HEK293 (cell line): ENCODE measurements at regions not wholly inside any gene's neighbourhood (a gene's known extent, or its start where the extent isn't known, plus 50 kb on each side); places are given as distances from the start of the nearest gene placed in this dataset.

Experiments used
- CTCF ChIA-PET: fragments of 350-600 bp; formaldehyde crosslinking; extraction: SDS; loops from one replicate; lab custom pipeline; 2021; ENCODE audit warnings: antibody characterized with exemption; lab: Yijun Ruan, JAX
- POLR2A ChIA-PET: fragments of 300-600 bp; formaldehyde crosslinking; extraction: SDS; loops from one replicate; lab custom pipeline; 2020; ENCODE audit warnings: antibody characterized with exemption, inconsistent platforms; lab: Yijun Ruan, JAX
- H3K27ac ChIP-seq: fragments of 200-500 bp; sonication (Bioruptor generic); 2 replicates; pipeline ENCODE4 v1.5.1; 2014; ENCODE audit warnings: low read depth, low read length, control low read depth, inconsistent platforms; ENCODE audit errors: extremely low read depth
- H3K36me3 ChIP-seq, 2 experiments: fragments of 200-500 bp in 1 of 2; sonication (Bioruptor generic) in 1 of 2; 1 replicate in 1 of 2; 2 replicates in 1 of 2; pipeline ENCODE4 v1.5.1; 2014 to 2017; ENCODE audit warnings: inconsistent platforms in 2 of 2, low read length in 2 of 2; ENCODE audit not compliant: control insufficient read depth in 2 of 2, insufficient read depth in 1 of 2
- H3K4me1 ChIP-seq: fragments of 200-500 bp; sonication (Bioruptor generic); 2 replicates; pipeline ENCODE4 v1.5.1; 2014; ENCODE audit warnings: mild to moderate bottlenecking, low read length, inconsistent platforms; ENCODE audit not compliant: control insufficient read depth, insufficient read depth
- H3K4me3 ChIP-seq: 2 replicates; pipeline ENCODE4 v1.5.1; 2011; ENCODE audit warnings: low read depth, mild to moderate bottlenecking, control low read depth, low read length, moderate library complexity
- H3K9me3 ChIP-seq: fragments of 200-500 bp; sonication (Bioruptor generic); 2 replicates; pipeline ENCODE4 v1.5.1; 2014; ENCODE audit warnings: low read depth, low read length, inconsistent platforms; ENCODE audit not compliant: control insufficient read depth, insufficient read depth
- GLIS2 ChIP-seq: fragments of 450-650 bp; formaldehyde crosslinking; IDR thresholded peaks from 2 replicates; pipeline ENCODE4 v1.5.1; 2016; ENCODE audit warnings: missing biosample characterization, missing genetic modification characterization
- HOXA7 ChIP-seq: sonication (generic); formaldehyde crosslinking; IDR thresholded peaks from 2 replicates; pipeline ENCODE4 v1.8.1; 2022; ENCODE audit warnings: missing genetic modification reagents, borderline replicate concordance
- KLF1 ChIP-seq: fragments of 450-650 bp; formaldehyde crosslinking; IDR thresholded peaks from 2 replicates; pipeline ENCODE4 v1.5.1; 2016; ENCODE audit warnings: missing biosample characterization, missing genetic modification characterization
- KLF10 ChIP-seq: fragments of 450-650 bp; IDR thresholded peaks from 2 replicates; pipeline ENCODE4 v1.5.1; 2018; ENCODE audit warnings: missing biosample characterization, mild to moderate bottlenecking, missing genetic modification characterization
- KLF8 ChIP-seq: fragments of 450-650 bp; formaldehyde crosslinking; IDR thresholded peaks from 2 replicates; pipeline ENCODE4 v1.5.1; 2016; ENCODE audit warnings: missing biosample characterization, missing genetic modification characterization
- SALL2 ChIP-seq: fragments of 450-650 bp; formaldehyde crosslinking; IDR thresholded peaks from 2 replicates; pipeline ENCODE4 v1.5.0; 2017; ENCODE audit warnings: missing biosample characterization, mild to moderate bottlenecking, missing genetic modification characterization, borderline replicate concordance
- SCRT1 ChIP-seq: fragments of 450-650 bp; formaldehyde crosslinking; IDR thresholded peaks from 2 replicates; pipeline ENCODE4 v1.5.1; 2016; ENCODE audit warnings: missing biosample characterization, missing genetic modification characterization, borderline replicate concordance
- TRIM28 ChIP-seq: IDR thresholded peaks from 2 replicates; pipeline ENCODE4 v1.6.1; 2011; ENCODE audit warnings: low read length, control low read depth, borderline replicate concordance
- ZNF155 ChIP-seq: fragments of 450-650 bp; formaldehyde crosslinking; IDR thresholded peaks from 2 replicates; pipeline ENCODE4 v1.5.1; 2016; ENCODE audit warnings: missing biosample characterization, missing genetic modification characterization
- ZNF214 ChIP-seq: fragments of 450-650 bp; formaldehyde crosslinking; IDR thresholded peaks from 2 replicates; pipeline ENCODE4 v1.5.1; 2017; ENCODE audit warnings: missing biosample characterization, mild to moderate bottlenecking, missing genetic modification characterization, borderline replicate concordance
- ZNF292 ChIP-seq: fragments of 450-650 bp; formaldehyde crosslinking; IDR thresholded peaks from 2 replicates; pipeline ENCODE4 v1.5.1; 2016; ENCODE audit warnings: low read depth, missing biosample characterization, missing genetic modification characterization, borderline replicate concordance
- ZNF302 ChIP-seq: fragments of 450-650 bp; formaldehyde crosslinking; IDR thresholded peaks from 2 replicates; pipeline ENCODE4 v1.5.1; 2016; ENCODE audit warnings: missing biosample characterization, missing genetic modification characterization, low read depth
- ZNF311 ChIP-seq: fragments of 450-650 bp; formaldehyde crosslinking; IDR thresholded peaks from 2 replicates; pipeline ENCODE4 v1.5.1; 2017; ENCODE audit warnings: missing biosample characterization, missing genetic modification characterization, borderline replicate concordance
- ZNF341 ChIP-seq: fragments of 450-650 bp; formaldehyde crosslinking; IDR thresholded peaks from 2 replicates; pipeline ENCODE4; 2016; ENCODE audit warnings: low read depth, missing biosample characterization, missing genetic modification characterization
- ZNF391 ChIP-seq: fragments of 450-650 bp; formaldehyde crosslinking; IDR thresholded peaks from 2 replicates; pipeline ENCODE4 v1.5.1; 2016; ENCODE audit warnings: low read depth, missing biosample characterization, missing genetic modification characterization, borderline replicate concordance
- ZNF404 ChIP-seq: fragments of 450-650 bp; formaldehyde crosslinking; IDR thresholded peaks from 2 replicates; pipeline ENCODE4 v1.5.1; 2017; ENCODE audit warnings: missing biosample characterization, missing genetic modification characterization
- ZNF433 ChIP-seq: fragments of 450-650 bp; formaldehyde crosslinking; IDR thresholded peaks from 2 replicates; pipeline ENCODE4 v1.5.1; 2016; ENCODE audit warnings: missing biosample characterization, missing genetic modification characterization, low read depth
- ZNF518A ChIP-seq: fragments of 450-650 bp; formaldehyde crosslinking; conservative IDR thresholded peaks from 2 replicates; pipeline ENCODE4 v1.5.1; 2016; ENCODE audit warnings: low read depth, missing biosample characterization, missing genetic modification characterization
- ZNF521 ChIP-seq: fragments of 450-650 bp; formaldehyde crosslinking; IDR thresholded peaks from 2 replicates; pipeline ENCODE4 v1.5.1; 2017; ENCODE audit warnings: missing biosample characterization, mild to moderate bottlenecking, missing genetic modification characterization
- ZNF558 ChIP-seq: fragments of 450-650 bp; formaldehyde crosslinking; IDR thresholded peaks from 2 replicates; pipeline ENCODE4 v1.5.1; 2016; ENCODE audit warnings: missing biosample characterization, missing genetic modification characterization
- ZNF585B ChIP-seq: fragments of 450-650 bp; formaldehyde crosslinking; IDR thresholded peaks from 2 replicates; pipeline ENCODE4 v1.5.1; 2016; ENCODE audit warnings: missing biosample characterization, missing genetic modification characterization
- ZNF629 ChIP-seq: fragments of 450-650 bp; formaldehyde crosslinking; IDR thresholded peaks from 2 replicates; pipeline ENCODE4 v1.5.1; 2017; ENCODE audit warnings: missing biosample characterization, missing genetic modification characterization
- ZNF639 ChIP-seq: fragments of 450-650 bp; formaldehyde crosslinking; IDR thresholded peaks from 2 replicates; pipeline ENCODE4 v1.5.1; 2016; ENCODE audit warnings: missing biosample characterization, missing genetic modification characterization
- ZNF670 ChIP-seq: fragments of 450-650 bp; formaldehyde crosslinking; IDR thresholded peaks from 2 replicates; pipeline ENCODE4 v1.5.1; 2016; ENCODE audit warnings: missing biosample characterization, missing genetic modification characterization, low read depth
- ZNF701 ChIP-seq: fragments of 450-650 bp; formaldehyde crosslinking; IDR thresholded peaks from 2 replicates; pipeline ENCODE4 v1.5.1; 2016; ENCODE audit warnings: missing biosample characterization, missing genetic modification characterization
- ZNF747 ChIP-seq: fragments of 450-650 bp; formaldehyde crosslinking; IDR thresholded peaks from 2 replicates; pipeline ENCODE4 v1.5.1; 2016; ENCODE audit warnings: missing biosample characterization, missing genetic modification characterization
- TF ChIP-seq, protein P1 (sequence below): fragments of 450-650 bp; formaldehyde crosslinking; IDR thresholded peaks from 2 replicates; pipeline ENCODE4 v1.5.1; 2016; ENCODE audit warnings: missing biosample characterization, missing genetic modification characterization, borderline replicate concordance
- TF ChIP-seq, protein P2 (sequence below): fragments of 450-650 bp; formaldehyde crosslinking; IDR thresholded peaks from 2 replicates; pipeline ENCODE4 v1.5.1; 2017; ENCODE audit warnings: missing biosample characterization, missing genetic modification characterization

- Histone ChIP-seq H3K36me3 (no peaks in the 10 kb centered on the region), H3K4me3 (no peak overlapping the region), H3K4me1 (no peaks in the 10 kb centered on the region), H3K27ac (no peak overlapping the region), H3K9me3 (no peaks in the 10 kb centered on the region)
- ChIA-PET POLR2A (no interaction called here), CTCF (no interaction called here)
- TF ChIP-seq, protein P1, sequence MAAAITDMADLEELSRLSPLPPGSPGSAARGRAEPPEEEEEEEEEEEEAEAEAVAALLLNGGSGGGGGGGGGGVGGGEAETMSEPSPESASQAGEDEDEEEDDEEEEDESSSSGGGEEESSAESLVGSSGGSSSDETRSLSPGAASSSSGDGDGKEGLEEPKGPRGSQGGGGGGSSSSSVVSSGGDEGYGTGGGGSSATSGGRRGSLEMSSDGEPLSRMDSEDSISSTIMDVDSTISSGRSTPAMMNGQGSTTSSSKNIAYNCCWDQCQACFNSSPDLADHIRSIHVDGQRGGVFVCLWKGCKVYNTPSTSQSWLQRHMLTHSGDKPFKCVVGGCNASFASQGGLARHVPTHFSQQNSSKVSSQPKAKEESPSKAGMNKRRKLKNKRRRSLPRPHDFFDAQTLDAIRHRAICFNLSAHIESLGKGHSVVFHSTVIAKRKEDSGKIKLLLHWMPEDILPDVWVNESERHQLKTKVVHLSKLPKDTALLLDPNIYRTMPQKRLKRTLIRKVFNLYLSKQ (tag by site-specific recombination): no peak
- TF ChIP-seq ZNF341 (tag by site-specific recombination) (no peak), ZNF404 (tag by site-specific recombination) (no peak), ZNF433 (tag by site-specific recombination) (no peak), ZNF629 (no peak), HOXA7 (no peak), ZNF670 (tag by site-specific recombination) (no peak), ZNF292 (tag by site-specific recombination) (no peak), ZNF391 (tag by site-specific recombination) (no peak), ZNF747 (tag by site-specific recombination) (no peak), ZNF311 (tag by site-specific recombination) (no peak), ZNF518A (tag by site-specific recombination) (no peak), KLF8 (tag by site-specific recombination) (no peak), ZNF639 (tag by site-specific recombination) (no peak), GLIS2 (tag by site-specific recombination) (no peak), ZNF521 (tag by site-specific recombination) (no peak), ZNF701 (tag by site-specific recombination) (no peak), ZNF155 (tag by site-specific recombination) (no peak)
Measured at GRCh38 chr2:207248702-207249377, 83.1 kb upstream of the KLF7 start.

DNA sequence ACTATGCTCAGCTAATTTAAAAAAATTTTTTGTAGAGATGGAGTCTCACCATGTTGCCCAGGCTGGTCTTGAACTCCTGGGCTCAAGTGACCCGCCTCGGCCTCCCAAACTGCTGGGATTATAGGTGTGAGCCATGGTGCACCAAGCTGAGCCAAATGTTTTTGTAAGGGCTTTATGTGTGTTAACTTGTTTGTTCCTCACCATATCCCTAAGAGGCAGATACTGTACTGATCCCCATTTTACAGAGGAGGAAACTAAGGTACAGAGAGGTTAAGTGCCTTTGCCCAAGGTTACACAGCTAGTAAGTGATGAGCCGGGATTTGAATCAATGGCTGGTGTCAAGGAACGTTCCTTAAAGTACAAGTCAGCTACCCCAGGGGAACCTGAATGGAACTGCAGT is 85.3 kb upstream of the KLF7 start:
- no peaks in the 10 kb centered on the region for H3K9me3 ChIP-seq
- H3K4me3 ChIP-seq: no peak overlapping the region
- ChIA-PET CTCF (no interaction called here), POLR2A (no interaction called here)
- H3K27ac ChIP-seq: no peak overlapping the region
- no peaks in the 10 kb centered on the region for H3K36me3 ChIP-seq
- H3K4me1 ChIP-seq: no peaks in the 10 kb centered on the region
- TF ChIP-seq ZNF701 (tag by site-specific recombination): no peak
- TF ChIP-seq SALL2: no peak
- TF ChIP-seq ZNF214: no peak
- no peak for TF ChIP-seq SCRT1 (tag by site-specific recombination)
- TF ChIP-seq ZNF302 (tag by site-specific recombination): no peak
- no peak for TF ChIP-seq ZNF585B (tag by site-specific recombination)
- no peak for TF ChIP-seq KLF1 (tag by site-specific recombination)
- no peak for TF ChIP-seq ZNF558 (tag by site-specific recombination)
- no peak for TF ChIP-seq TRIM28
- TF ChIP-seq KLF10 (tag by site-specific recombination): no peak
- TF ChIP-seq, protein P2, sequence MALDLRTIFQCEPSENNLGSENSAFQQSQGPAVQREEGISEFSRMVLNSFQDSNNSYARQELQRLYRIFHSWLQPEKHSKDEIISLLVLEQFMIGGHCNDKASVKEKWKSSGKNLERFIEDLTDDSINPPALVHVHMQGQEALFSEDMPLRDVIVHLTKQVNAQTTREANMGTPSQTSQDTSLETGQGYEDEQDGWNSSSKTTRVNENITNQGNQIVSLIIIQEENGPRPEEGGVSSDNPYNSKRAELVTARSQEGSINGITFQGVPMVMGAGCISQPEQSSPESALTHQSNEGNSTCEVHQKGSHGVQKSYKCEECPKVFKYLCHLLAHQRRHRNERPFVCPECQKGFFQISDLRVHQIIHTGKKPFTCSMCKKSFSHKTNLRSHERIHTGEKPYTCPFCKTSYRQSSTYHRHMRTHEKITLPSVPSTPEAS (tag by site-specific recombination): no peak
